SK-N-SH treated with all-trans-retinoic acid at 6 μM for 48 hours (cell line): ENCODE measurements at regions not wholly inside any gene's neighbourhood (a gene's known extent, or its start where the extent isn't known, plus 50 kb on each side); places are given as distances from the start of the nearest gene placed in this dataset.

ENCODE experiments used
- PPARA ChIP-seq: fragments of 250-450 bp; sonication (Bioruptor Pico); IDR thresholded peaks from 2 replicates; pipeline ENCODE4 v1.5.0; 2020; ENCODE audit warnings: mild to moderate bottlenecking, borderline replicate concordance
- ZFP30 ChIP-seq: fragments of 450-650 bp; formaldehyde crosslinking; IDR thresholded peaks from 2 replicates; pipeline ENCODE4 v1.5.0; 2022; ENCODE audit warnings: mild to moderate bottlenecking, moderate library complexity
- TF ChIP-seq, protein P1 (sequence below): fragments of 250-450 bp; sonication (Bioruptor Pico); IDR thresholded peaks from 2 replicates; pipeline ENCODE4 v1.5.1; 2020; ENCODE audit warnings: low read depth, mild to moderate bottlenecking, moderate library complexity
- TF ChIP-seq, protein P2 (sequence below): fragments of 250-450 bp; sonication (Bioruptor Pico); IDR thresholded peaks from 2 replicates; pipeline ENCODE4 v1.8.0; 2020; ENCODE audit warnings: mild to moderate bottlenecking, moderate library complexity, borderline replicate concordance

GRCh38 chr1:66445492-66446181, 88.3 kb upstream of the SGIP1 start:
- TF ChIP-seq, protein P1, sequence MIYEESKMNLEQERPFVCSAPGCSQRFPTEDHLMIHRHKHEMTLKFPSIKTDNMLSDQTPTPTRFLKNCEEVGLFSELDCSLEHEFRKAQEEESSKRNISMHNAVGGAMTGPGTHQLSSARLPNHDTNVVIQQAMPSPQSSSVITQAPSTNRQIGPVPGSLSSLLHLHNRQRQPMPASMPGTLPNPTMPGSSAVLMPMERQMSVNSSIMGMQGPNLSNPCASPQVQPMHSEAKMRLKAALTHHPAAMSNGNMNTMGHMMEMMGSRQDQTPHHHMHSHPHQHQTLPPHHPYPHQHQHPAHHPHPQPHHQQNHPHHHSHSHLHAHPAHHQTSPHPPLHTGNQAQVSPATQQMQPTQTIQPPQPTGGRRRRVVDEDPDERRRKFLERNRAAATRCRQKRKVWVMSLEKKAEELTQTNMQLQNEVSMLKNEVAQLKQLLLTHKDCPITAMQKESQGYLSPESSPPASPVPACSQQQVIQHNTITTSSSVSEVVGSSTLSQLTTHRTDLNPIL (CRISPR knock-in tag) = no peak
- TF ChIP-seq, protein P2, sequence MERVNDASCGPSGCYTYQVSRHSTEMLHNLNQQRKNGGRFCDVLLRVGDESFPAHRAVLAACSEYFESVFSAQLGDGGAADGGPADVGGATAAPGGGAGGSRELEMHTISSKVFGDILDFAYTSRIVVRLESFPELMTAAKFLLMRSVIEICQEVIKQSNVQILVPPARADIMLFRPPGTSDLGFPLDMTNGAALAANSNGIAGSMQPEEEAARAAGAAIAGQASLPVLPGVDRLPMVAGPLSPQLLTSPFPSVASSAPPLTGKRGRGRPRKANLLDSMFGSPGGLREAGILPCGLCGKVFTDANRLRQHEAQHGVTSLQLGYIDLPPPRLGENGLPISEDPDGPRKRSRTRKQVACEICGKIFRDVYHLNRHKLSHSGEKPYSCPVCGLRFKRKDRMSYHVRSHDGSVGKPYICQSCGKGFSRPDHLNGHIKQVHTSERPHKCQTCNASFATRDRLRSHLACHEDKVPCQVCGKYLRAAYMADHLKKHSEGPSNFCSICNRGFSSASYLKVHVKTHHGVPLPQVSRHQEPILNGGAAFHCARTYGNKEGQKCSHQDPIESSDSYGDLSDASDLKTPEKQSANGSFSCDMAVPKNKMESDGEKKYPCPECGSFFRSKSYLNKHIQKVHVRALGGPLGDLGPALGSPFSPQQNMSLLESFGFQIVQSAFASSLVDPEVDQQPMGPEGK (CRISPR knock-in tag) = no peak
- TF ChIP-seq ZFP30 (CRISPR knock-in tag) (no peak), PPARA (CRISPR knock-in tag) (no peak)
